Testis (tissue), 2 donors: ENCODE measurements at regions not wholly inside any gene's neighbourhood (a gene's known extent, or its start where the extent isn't known, plus 50 kb on each side); places are given as distances from the start of the nearest gene placed in this dataset.

ENCODE experiments used
- DNase-seq: peaks from one replicate; pipeline ENCODE4 v3.0.0-alpha.2; 2019
- H3K27ac ChIP-seq, 2 donors: fragments of 200-600 bp; sonication (generic); one replicate each; pipeline ENCODE4 v1.5.1; 2019
- H3K27me3 ChIP-seq: fragments of 200-600 bp; sonication (generic); one replicate; pipeline ENCODE4 v1.5.1; 2019
- H3K36me3 ChIP-seq: fragments of 200-600 bp; sonication (generic); one replicate; pipeline ENCODE4 v1.5.1; 2017; ENCODE audit warnings: low read depth; ENCODE audit errors: missing control alignments
- H3K4me1 ChIP-seq: fragments of 200-600 bp; sonication (generic); one replicate; pipeline ENCODE4 v1.5.1; 2019
- H3K4me3 ChIP-seq, 2 donors: fragments of 200-600 bp; sonication (generic); one replicate each; pipeline ENCODE4 v1.5.1; 2017 to 2019
- H3K9me3 ChIP-seq: fragments of 200-600 bp; sonication (generic); one replicate; pipeline ENCODE4 v1.5.1; 2017
- POLR2A ChIP-seq: fragments of 450-650 bp; IDR thresholded peaks from one replicate; pipeline ENCODE4 v1.6.1; 2017; ENCODE audit warnings: antibody characterized with exemption, mild to moderate bottlenecking, moderate library complexity
- WGBS, 2 donors: methylation state at CpG; one replicate each; pipeline ENCODE4 v1.1.5; 2018; 5-methylcytosine and 5-hydroxymethylcytosine counted together
- intact Hi-C: fragments of 100-400 bp; cut with DNase I; formaldehyde crosslinking; loops from one replicate; pipeline ENCODE4 v1.15.1; 2023; ENCODE audit warnings: low total_unique reads
- TF ChIP-seq, protein P1 (sequence below), 3 experiments: fragments of 450-650 bp in 2 of 3; fragments of 200-600 bp in 1 of 3; sonication (generic) in 1 of 3; IDR thresholded peaks; one replicate each; pipeline ENCODE4 v1.5.1; 2016 to 2019; ENCODE audit warnings: antibody characterized with exemption in 3 of 3, mild to moderate bottlenecking in 2 of 3, moderate library complexity in 1 of 3

- peaks cover 43% of the 10 kb centered on the region for H3K4me1 ChIP-seq
- H3K27ac ChIP-seq, result peak overlapping the region in 1 of 2 donors; percentile 56
- H3K36me3 ChIP-seq, result no peaks in the 10 kb centered on the region
- 60 to 85% methylated on average over 5 of the region's 5 CpGs for WGBS, 2 donors
- no peak overlapping the region for H3K4me3 ChIP-seq
- intact Hi-C loops, result no loop called here
- no peak for TF ChIP-seq POLR2A
- TF ChIP-seq, protein P1, sequence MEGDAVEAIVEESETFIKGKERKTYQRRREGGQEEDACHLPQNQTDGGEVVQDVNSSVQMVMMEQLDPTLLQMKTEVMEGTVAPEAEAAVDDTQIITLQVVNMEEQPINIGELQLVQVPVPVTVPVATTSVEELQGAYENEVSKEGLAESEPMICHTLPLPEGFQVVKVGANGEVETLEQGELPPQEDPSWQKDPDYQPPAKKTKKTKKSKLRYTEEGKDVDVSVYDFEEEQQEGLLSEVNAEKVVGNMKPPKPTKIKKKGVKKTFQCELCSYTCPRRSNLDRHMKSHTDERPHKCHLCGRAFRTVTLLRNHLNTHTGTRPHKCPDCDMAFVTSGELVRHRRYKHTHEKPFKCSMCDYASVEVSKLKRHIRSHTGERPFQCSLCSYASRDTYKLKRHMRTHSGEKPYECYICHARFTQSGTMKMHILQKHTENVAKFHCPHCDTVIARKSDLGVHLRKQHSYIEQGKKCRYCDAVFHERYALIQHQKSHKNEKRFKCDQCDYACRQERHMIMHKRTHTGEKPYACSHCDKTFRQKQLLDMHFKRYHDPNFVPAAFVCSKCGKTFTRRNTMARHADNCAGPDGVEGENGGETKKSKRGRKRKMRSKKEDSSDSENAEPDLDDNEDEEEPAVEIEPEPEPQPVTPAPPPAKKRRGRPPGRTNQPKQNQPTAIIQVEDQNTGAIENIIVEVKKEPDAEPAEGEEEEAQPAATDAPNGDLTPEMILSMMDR (IDR thresholded peaks at IDR 0.05), result no peak
- no peaks in the 10 kb centered on the region for H3K9me3 ChIP-seq
- no peak for DNase-seq
- no peaks in the 10 kb centered on the region for H3K27me3 ChIP-seq
These were observed 84.5 kb upstream of the TAF1B start for GRCh38 chr2:9758741-9759140.

- no peak for DNase-seq
- Histone ChIP-seq H3K36me3 (no peaks in the 10 kb centered on the region), H3K27ac (peak overlapping the region; percentile 37 to 76), H3K9me3 (no peaks in the 10 kb centered on the region), H3K27me3 (no peaks in the 10 kb centered on the region), H3K4me1 (peaks cover 41% of the 10 kb centered on the region), H3K4me3 (no peak overlapping the region)
- 24 to 44% methylated on average over 4 of the region's 4 CpGs for WGBS, 2 donors
- TF ChIP-seq POLR2A, result no peak
- TF ChIP-seq, protein P1 (IDR thresholded peaks at IDR 0.05), result no peak
- intact Hi-C loops, result no loop called here
These were observed 83.0 kb upstream of the TAF1B start for GRCh38 chr2:9760069-9760901.

DNA sequence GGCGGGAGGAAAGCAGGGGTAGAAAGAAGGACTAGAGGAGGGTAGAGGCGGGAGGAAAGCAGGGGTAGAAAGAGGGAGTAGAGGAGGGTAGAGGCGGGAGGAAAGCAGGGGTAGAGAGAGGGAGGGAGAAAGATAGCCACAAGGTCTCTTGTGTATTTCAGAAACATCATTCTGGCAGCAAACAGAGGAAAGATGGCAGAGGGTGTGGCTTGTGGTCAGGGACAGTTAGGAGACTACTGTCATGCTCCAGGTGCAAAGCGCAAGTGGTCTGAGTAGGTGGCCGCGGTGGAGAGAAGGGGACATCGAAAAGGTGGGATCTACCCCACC lies 82.4 kb upstream of the TAF1B start:
- no peak for TF ChIP-seq POLR2A
- TF ChIP-seq, protein P1 (IDR thresholded peaks at IDR 0.05), result no peak
- no peaks in the 10 kb centered on the region for H3K36me3 ChIP-seq
- no peaks in the 10 kb centered on the region for H3K9me3 ChIP-seq
- DNase-seq, result no peak
- no peaks in the 10 kb centered on the region for H3K27me3 ChIP-seq
- H3K4me1 ChIP-seq, result peaks cover 41% of the 10 kb centered on the region
- no peak overlapping the region for H3K4me3 ChIP-seq
- peak overlapping the region; percentile 37 to 76 for H3K27ac ChIP-seq
- intact Hi-C loops, result no loop called here
- WGBS, 2 donors, result 65 to 71% methylated on average over 7 of the region's 7 CpGs

- Histone ChIP-seq H3K4me3 (no peak overlapping the region), H3K4me1 (peaks cover 41% of the 10 kb centered on the region), H3K27me3 (no peaks in the 10 kb centered on the region), H3K9me3 (no peaks in the 10 kb centered on the region), H3K27ac (peak overlapping the region in 1 of 2 donors; percentile 76), H3K36me3 (no peaks in the 10 kb centered on the region)
- TF ChIP-seq, protein P1 (IDR thresholded peaks at IDR 0.05), result no peak
- no peak for TF ChIP-seq POLR2A
- intact Hi-C loops, result no loop called here
- WGBS, 2 donors, result 53 to 54% methylated on average over 11 of the region's 11 CpGs
- peak; percentile 79 for DNase-seq
These were observed 81.7 kb upstream of the TAF1B start for GRCh38 chr2:9761577-9761976.

- WGBS, 2 donors, result 54 to 66% methylated on average over 5 of the region's 5 CpGs
- no peaks in the 10 kb centered on the region for H3K36me3 ChIP-seq
- no peak for DNase-seq
- intact Hi-C loops, result no loop called here
- no peak overlapping the region for H3K4me3 ChIP-seq
- H3K27me3 ChIP-seq, result no peaks in the 10 kb centered on the region
- H3K4me1 ChIP-seq, result peaks cover 40% of the 10 kb centered on the region
- peak overlapping the region in 1 of 2 donors; percentile 76 for H3K27ac ChIP-seq
- H3K9me3 ChIP-seq, result no peaks in the 10 kb centered on the region
- TF ChIP-seq, protein P1 (IDR thresholded peaks at IDR 0.05), result no peak
- TF ChIP-seq POLR2A, result no peak
These were observed 81.1 kb upstream of the TAF1B start for GRCh38 chr2:9762164-9762563.
